Dermis microvascular lymphatic vessel endothelial cell (primary cell): ENCODE measurements at regions not wholly inside any gene's neighbourhood (a gene's known extent, or its start where the extent isn't known, plus 50 kb on each side); places are given as distances from the start of the nearest gene placed in this dataset.

Experiments
- DNase-seq, 2 donors: peaks; one replicate each; pipeline versions ENCODE4 v3.0.0 to v3.0.0-alpha.2; 2010; ENCODE audit warnings: low read depth in 2 of 2

- no peak for DNase-seq
Measured at GRCh38 chr18:67662996-67663395, 146.5 kb upstream of the DSEL start.

- no peak for DNase-seq
Measured at GRCh38 chr18:67661555-67661954, 145.0 kb upstream of the DSEL start.

- no peak for DNase-seq
Measured at GRCh38 chr18:67654101-67654500, 137.6 kb upstream of the DSEL start.

DNA sequence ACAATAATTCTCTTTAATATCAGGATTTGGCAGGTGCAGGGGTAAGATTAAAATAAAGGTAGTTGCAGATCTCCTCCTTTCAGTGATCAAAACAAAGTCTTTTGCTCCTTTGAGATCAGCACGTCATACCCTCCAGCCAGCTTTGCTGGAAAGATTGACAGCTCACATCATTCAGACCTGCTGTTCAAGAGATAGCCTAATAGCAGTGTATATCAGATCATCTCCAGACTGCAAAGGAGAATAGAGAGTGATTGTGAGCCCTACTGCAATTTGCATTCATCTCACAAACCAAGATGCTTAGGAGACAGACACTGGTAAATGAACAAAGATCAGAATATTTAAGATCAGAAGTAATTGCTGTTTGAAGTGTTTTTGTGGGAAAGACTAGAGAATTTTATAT lies 135.8 kb upstream of the DSEL start:
- no peak for DNase-seq

GRCh38 chr18:67651438-67651837 lies 134.9 kb upstream of the DSEL start:
- no peak for DNase-seq

DNA sequence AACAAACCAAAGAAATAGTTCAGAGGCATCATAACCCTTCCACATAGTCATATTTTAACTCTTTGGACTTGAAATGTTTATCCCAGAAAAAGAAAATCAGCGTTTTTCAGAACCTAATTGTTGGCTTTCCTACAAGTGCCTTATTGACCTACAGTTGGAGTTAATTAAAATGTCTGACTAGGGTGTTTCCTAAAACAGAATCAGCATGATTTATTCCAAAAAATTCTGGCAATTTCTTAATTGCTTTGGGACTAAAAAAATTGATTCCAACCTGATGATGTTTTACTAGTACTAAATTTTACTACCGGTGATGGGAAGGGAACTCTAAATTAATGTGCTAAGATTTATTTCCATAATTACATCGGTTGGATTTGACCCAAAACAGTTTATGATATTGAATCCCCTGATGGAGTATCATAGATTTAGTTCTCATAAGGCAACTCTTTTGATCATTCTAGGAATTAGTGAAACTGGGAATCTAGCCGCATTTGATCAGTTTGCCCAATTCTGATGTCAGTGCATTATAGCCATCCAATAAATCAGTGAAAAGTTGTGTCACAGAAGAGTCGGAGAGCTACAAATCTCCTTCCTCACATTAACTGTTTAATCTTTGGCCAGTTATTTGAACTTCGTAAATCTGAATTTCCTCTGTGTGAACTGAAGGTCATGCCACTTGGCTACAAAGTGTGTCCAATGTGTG lies 134.3 kb upstream of the DSEL start:
- no peak for DNase-seq

DNA sequence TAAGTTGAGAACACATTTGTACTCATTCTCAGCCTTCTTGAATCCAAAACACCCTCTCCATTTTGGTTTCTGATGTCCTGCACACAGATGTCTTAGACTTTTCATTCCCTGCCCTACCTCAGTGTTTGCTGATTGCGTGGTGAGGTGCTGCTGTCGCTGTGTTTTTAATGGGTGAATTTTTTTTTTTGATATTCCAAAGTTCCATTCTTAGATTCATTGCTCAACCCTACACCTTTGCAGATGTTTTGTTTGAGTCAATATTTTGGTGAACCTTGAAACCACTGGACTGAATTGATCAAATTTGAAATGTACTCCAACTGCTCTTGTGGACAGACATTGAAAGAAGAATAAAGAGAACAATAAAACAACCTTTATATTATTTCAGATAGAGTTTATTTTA lies 130.4 kb upstream of the DSEL start:
- DNase-seq = no peak

GRCh38 chr18:67644226-67644625 lies 127.7 kb upstream of the DSEL start:
- DNase-seq = no peak

- no peak for DNase-seq
Measured at GRCh38 chr18:67639872-67640271, 123.4 kb upstream of the DSEL start.

- DNase-seq = no peak
Measured at GRCh38 chr18:67636597-67637385, 120.3 kb upstream of the DSEL start.

- no peak for DNase-seq
Measured at GRCh38 chr18:67634631-67635338, 118.3 kb upstream of the DSEL start.

DNA sequence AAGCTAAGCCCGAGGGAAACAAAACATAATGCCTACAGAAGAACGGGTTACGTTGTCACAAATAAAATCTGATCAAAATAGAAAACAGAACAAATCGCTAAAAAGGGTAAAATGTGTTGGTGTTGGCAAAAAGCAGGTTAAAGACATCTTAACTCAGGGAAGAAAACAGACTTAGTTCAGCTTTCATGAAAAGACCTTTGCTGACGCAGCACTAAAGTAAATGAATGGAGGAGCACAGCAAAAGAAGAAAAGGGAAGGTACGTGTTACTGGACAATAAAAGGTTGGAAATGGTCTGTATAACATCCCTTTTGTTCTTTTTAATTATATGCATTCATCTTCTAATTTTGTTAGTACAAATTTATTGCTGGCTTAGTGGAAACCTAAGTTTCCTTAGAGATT lies 117.4 kb upstream of the DSEL start:
- no peak for DNase-seq

- DNase-seq = no peak
Measured at GRCh38 chr18:67621906-67622305, 105.4 kb upstream of the DSEL start.

- no peak for DNase-seq
Measured at GRCh38 chr18:67621049-67621713, 104.7 kb upstream of the DSEL start.

- no peak for DNase-seq
Measured at GRCh38 chr18:67618061-67618460, 101.5 kb upstream of the DSEL start.

DNA sequence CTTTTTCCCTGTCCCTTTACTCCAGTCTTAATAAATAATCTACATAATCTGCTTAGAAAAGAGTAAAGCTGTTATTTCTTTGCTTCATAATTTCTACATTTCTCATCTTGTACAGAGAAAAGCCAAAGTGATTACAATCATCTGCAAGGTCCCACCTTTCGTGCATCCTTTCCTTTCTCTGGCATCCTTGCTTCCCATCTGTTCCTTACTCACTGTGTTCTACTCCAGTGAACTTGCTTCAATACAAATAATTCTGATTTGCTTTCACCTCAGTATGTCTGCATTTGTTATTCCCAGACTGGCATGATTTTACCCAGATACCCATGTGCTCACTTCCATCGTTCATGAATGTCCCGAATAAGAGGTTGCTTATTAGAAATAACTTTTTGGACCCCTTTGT lies 99.4 kb upstream of the DSEL start:
- no peak for DNase-seq

DNA sequence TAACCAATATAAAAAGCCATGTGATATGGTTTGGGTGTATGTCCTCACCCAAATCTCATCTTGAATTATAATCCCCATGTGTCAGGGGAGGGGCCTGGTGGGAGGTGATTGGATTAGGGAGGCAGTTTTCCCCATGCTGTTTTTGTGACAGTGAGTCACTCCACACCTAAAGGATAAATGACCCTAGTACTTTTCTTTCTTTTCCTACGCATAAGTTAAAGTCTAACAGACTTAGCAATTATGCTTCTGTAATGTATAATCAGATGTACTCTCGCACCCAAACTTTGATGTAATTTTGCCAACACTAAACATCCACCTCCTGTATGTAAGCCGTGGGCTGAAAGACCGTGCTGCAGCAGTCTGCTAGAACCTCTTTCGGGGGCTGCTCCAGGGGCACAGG lies 97.2 kb upstream of the DSEL start:
- DNase-seq = no peak

DNA sequence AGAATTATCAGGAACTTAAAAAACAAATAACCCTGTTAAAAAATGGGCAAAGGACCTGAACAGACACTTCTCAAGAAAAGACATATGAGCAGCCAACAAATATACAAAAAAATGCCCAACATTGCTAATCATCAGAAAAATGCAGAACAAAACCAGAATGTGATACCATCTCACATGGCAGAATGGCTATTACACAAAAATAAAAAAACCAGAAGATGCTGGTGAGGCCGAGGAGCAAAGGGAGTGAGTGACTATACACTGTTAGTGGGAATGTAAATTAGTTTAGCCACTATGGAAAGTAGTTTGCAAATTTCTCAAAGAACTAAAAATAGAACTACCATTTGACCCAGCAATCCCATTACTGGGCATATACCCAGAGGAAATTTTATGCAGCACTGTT lies 95.8 kb upstream of the DSEL start:
- no peak for DNase-seq

- no peak for DNase-seq
Measured at GRCh38 chr18:67608615-67609273, 92.2 kb upstream of the DSEL start.

DNA sequence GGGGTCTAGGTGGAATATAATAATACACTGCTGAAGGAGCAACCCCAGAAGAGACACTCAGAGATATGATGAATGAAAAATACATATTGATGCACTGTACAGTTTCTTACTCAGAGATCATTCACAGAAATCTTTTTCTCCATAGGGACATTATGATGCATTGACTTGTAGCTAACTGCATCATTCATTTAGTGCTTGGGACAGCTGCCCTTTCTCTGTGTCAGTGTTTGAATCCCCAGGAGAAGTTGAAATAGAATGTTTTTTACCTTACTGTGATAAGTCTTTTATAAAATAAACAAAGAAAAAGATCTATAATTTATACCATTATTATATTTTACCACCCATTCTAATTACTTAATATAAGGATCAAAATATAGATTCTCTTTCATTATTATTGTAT lies 91.7 kb upstream of the DSEL start:
- DNase-seq = no peak
